Uterus (tissue), 3 donors: ENCODE measurements at regions not wholly inside any gene's neighbourhood (a gene's known extent, or its start where the extent isn't known, plus 50 kb on each side); places are given as distances from the start of the nearest gene placed in this dataset.

Experiments
- DNase-seq, 2 donors: peaks; one replicate each; pipeline ENCODE4 v3.0.0-alpha.2; 2019 to 2020
- H3K27ac ChIP-seq, 2 donors: fragments of 200-600 bp; sonication (generic); 1 replicate in 1 of 2; 2 replicates in 1 of 2; pipeline ENCODE4 v1.5.1; 2016 to 2018
- H3K27me3 ChIP-seq, 2 donors: fragments of 200-600 bp; sonication (generic); one replicate each; pipeline ENCODE4 v1.5.1; 2018 to 2019; ENCODE audit warnings: control low read depth in 1 of 2
- H3K36me3 ChIP-seq, 2 donors: fragments of 200-600 bp; sonication (generic); one replicate each; pipeline ENCODE4 v1.5.1; 2019; ENCODE audit warnings: control low read depth in 1 of 2
- H3K4me1 ChIP-seq, 2 donors: fragments of 200-600 bp; sonication (generic); one replicate each; pipeline ENCODE4 v1.5.1; 2018 to 2019; ENCODE audit warnings: control low read depth in 1 of 2
- H3K4me3 ChIP-seq, 2 donors: fragments of 200-600 bp; sonication (generic); 1 replicate in 1 of 2; 2 replicates in 1 of 2; pipeline ENCODE4 v1.5.1; 2018 to 2019; ENCODE audit warnings: mild to moderate bottlenecking in 1 of 2
- H3K9me3 ChIP-seq, 2 donors: fragments of 200-600 bp; sonication (generic); one replicate each; pipeline ENCODE4 v1.5.1; 2019; ENCODE audit warnings: control low read depth in 1 of 2
- CTCF ChIP-seq, 4 experiments: fragments of 200-600 bp in 2 of 4; fragments of 450-650 bp in 2 of 4; sonication (generic) in 2 of 4; IDR thresholded peaks; one replicate each; pipeline ENCODE4 v1.5.1; 2016 to 2019; ENCODE audit warnings: antibody characterized with exemption in 4 of 4, mild to moderate bottlenecking in 2 of 4, moderate library complexity in 1 of 4
- POLR2A ChIP-seq, 2 donors: fragments of 450-650 bp; IDR thresholded peaks; one replicate each; pipeline ENCODE4 v1.6.1; 2016; ENCODE audit warnings: antibody characterized with exemption in 2 of 2, mild to moderate bottlenecking in 1 of 2, moderate library complexity in 1 of 2
- intact Hi-C: fragments of 100-400 bp; cut with DNase I; formaldehyde crosslinking; loops from one replicate; pipeline ENCODE4 v1.15.1; 2023; ENCODE audit warnings: low total_unique reads
- donor health status: DM: yes; HTN: yes; CAD: no.

GRCh38 chr14:30348445-30348844 lies 210.5 kb upstream of the G2E3 start:
- Histone ChIP-seq H3K36me3 (no peaks in the 10 kb centered on the region), H3K4me1 (no peaks in the 10 kb centered on the region), H3K27ac (no peak overlapping the region), H3K4me3 (no peak overlapping the region), H3K9me3 (no peaks in the 10 kb centered on the region), H3K27me3 (no peaks in the 10 kb centered on the region)
- DNase-seq: no peak
- intact Hi-C loops: no loop called here
- TF ChIP-seq CTCF (IDR thresholded peaks at IDR 0.05): no peak
- TF ChIP-seq POLR2A (IDR thresholded peaks at IDR 0.05): no peak

DNA sequence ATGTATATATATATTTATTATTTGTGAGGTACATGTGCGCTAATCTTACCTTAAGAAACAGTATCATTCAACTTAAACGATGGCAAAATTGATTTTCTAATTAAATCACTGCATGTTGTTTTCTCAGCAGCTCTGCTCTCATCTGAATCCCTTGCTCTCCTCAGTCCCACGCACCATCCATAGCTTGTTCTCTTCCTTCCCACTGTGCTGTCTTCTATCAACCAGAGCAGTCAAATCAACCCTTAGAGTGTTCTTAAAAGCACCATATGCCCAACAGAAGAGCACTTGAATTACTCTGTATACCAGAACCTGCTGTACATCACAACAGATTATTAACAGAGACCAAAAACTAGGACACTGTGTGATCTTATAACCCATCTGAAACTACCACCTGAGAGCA lies 209.4 kb upstream of the G2E3 start:
- TF ChIP-seq CTCF (IDR thresholded peaks at IDR 0.05) (no peak), POLR2A (IDR thresholded peaks at IDR 0.05) (no peak)
- Histone ChIP-seq H3K27ac (no peak overlapping the region), H3K36me3 (no peaks in the 10 kb centered on the region), H3K9me3 (no peaks in the 10 kb centered on the region), H3K4me1 (no peaks in the 10 kb centered on the region), H3K27me3 (no peaks in the 10 kb centered on the region), H3K4me3 (no peak overlapping the region)
- DNase-seq: no peak
- intact Hi-C loops: no loop called here

DNA sequence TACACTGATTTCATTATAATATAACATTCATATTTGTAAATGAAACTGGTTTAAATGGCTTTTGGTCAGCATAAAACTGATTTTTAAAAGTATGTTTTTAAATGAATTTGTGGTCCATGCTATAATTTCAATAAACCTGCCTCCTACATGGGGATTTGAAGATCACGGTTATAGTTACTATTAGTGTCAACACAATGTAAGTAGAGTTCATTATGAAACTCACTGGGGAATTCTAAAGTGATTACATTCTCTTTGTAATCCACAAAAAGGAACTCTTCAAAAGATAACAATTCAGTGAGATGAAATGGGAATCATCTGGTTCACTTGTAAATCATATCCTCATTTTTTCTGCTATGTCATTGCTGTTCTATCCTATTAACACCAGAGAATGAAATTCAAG lies 204.5 kb upstream of the G2E3 start:
- no peak for TF ChIP-seq CTCF (IDR thresholded peaks at IDR 0.05)
- TF ChIP-seq POLR2A (IDR thresholded peaks at IDR 0.05): no peak
- intact Hi-C loops: no loop called here
- no peak overlapping the region for H3K4me3 ChIP-seq
- DNase-seq: no peak
- H3K36me3 ChIP-seq: no peaks in the 10 kb centered on the region
- no peaks in the 10 kb centered on the region for H3K9me3 ChIP-seq
- no peaks in the 10 kb centered on the region for H3K27me3 ChIP-seq
- no peaks in the 10 kb centered on the region for H3K4me1 ChIP-seq
- no peak overlapping the region for H3K27ac ChIP-seq

GRCh38 chr14:30355431-30355913 lies 203.5 kb upstream of the G2E3 start:
- no peaks in the 10 kb centered on the region for H3K36me3 ChIP-seq
- DNase-seq: no peak
- intact Hi-C loops: no loop called here
- no peak for TF ChIP-seq CTCF (IDR thresholded peaks at IDR 0.05)
- TF ChIP-seq POLR2A (IDR thresholded peaks at IDR 0.05): no peak
- no peak overlapping the region for H3K27ac ChIP-seq
- no peak overlapping the region for H3K4me3 ChIP-seq
- H3K9me3 ChIP-seq: no peaks in the 10 kb centered on the region
- no peaks in the 10 kb centered on the region for H3K27me3 ChIP-seq
- no peaks in the 10 kb centered on the region for H3K4me1 ChIP-seq

GRCh38 chr14:30356438-30357202 lies 202.3 kb upstream of the G2E3 start:
- no peaks in the 10 kb centered on the region for H3K36me3 ChIP-seq
- H3K9me3 ChIP-seq: no peaks in the 10 kb centered on the region
- TF ChIP-seq POLR2A (IDR thresholded peaks at IDR 0.05): no peak
- no peak for TF ChIP-seq CTCF (IDR thresholded peaks at IDR 0.05)
- H3K27ac ChIP-seq: no peak overlapping the region
- H3K4me3 ChIP-seq: no peak overlapping the region
- no peaks in the 10 kb centered on the region for H3K27me3 ChIP-seq
- H3K4me1 ChIP-seq: no peaks in the 10 kb centered on the region
- intact Hi-C loops: no loop called here
- DNase-seq: no peak
